OCI-M1 (cell line): ENCODE measurements at regions not wholly inside any gene's neighbourhood (a gene's known extent, or its start where the extent isn't known, plus 50 kb on each side); places are given as distances from the start of the nearest gene placed in this dataset.
"Not testable (repeated sequence)": the region's sequence is repeated elsewhere in the genome, so short reads cannot be mapped to it uniquely, and the experiment has no call there.

ENCODE experiments used
- DNase-seq: peaks from one replicate; lab custom pipeline; 2025; lab: John Stamatoyannopoulos, UW

- no peak for DNase-seq
Measured at GRCh38 chr10:100612601-100613595, 77.2 kb downstream of the HIF1AN start.

DNA sequence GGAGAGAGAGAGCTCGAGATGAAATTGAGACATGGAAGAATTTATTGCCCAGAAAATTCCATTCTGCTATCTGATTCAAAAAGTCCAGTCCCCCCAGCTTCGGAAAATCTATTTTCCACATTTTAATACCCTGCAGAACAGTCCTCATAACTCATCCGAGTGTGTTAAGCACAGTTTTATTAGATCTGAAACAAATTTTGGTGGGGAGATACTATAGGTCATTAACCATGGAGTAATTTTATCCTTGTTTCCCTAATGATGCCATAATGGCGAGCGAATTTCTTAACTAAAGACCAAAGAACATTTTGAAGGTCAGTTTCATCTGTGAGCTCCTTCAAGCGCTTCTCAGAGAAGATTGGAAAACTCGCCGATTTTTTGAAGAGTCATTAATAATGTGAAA is 78.1 kb downstream of the HIF1AN start:
- no peak for DNase-seq

DNA sequence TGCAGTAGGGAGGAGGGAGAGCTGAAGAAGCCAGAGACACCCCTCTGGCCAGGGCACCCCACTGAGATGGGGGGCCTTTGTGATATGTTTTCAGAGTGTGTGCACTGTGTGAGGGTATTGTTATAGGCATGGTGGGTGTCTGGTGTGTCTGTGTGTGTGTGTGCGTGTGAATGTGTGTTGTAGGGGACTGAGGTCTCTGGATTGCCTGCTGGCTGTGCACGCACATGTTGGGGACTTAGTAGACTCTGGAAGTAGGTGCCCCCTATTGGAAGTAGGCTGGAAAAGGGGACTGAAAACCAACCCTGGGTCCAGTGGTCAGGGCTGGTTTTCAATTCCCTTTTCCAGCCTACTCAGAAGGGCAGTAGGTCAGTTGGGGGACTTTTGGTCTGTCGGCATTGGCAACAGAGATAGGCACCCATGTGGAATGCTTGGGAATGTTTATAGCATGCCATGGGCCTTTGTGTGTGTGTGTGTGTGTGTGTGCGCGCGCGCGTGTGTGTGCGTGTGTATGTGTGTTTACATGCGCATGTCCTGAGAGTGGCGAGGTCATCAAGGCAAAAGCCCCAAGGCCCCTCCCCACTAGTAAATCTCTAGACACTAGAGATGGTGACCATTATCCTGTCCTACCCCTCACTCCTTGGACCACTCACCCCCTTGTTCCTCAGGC is 78.8 kb downstream of the HIF1AN start:
- no peak for DNase-seq

- DNase-seq, result no peak
Measured at GRCh38 chr10:100615241-100615640, 79.5 kb downstream of the HIF1AN start.

GRCh38 chr10:100615908-100616307 is 80.2 kb downstream of the HIF1AN start:
- DNase-seq, result no peak

DNA sequence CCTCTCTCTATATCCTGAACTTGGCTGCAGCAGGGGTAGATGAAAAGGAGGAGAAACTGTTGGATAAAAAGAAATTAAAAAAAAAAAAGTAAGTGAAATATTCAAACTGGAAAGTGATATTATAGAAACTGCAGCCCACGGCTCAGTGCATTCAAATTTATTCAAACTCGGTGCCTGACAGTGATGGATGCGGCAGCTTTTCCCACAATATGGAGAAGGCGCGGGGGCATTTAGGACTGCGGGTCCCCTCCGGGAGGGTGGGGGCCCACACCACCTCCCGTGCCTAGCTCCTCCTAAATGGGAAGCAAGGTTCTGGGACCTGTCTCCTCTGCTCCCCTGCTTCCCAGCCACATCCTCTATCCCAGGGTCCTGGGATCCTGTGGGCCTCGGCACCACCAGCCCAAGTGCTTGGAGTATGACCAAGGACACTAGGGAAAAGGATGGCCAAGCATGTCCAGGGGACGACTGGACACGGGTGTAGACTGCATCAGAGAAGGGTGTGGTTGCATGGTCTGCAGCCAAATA is 82.4 kb downstream of the HIF1AN start:
- no peak for DNase-seq

DNA sequence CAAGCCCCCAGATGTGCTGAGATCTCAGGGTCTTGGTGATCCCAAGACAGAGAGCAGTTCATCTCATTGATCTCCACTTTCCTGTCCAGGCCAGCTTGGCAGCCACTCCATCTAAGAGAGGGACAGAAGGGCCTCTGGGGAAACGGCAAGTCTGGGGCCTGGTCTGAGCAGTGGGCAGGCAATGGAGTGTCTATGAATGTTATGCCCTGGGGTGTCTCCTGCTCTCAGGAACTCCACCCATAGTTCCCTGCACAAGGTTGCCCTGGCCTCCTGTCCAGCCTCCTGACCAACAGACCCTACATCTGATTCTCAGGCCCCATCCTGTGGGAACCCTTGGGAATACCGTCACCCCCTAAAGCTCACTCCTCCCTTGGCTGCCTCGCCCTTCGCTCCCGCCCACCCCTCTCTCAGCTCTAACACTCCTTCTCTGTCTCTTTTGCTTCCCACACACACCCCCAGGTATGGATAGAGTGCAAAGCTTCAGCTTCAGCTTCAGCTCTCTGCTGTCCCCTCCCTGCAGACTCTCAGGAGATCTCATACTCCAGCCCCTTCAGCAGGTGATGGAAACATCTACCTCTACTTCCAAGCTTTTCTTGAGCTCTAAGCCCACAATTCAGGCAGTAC is 83.0 kb downstream of the HIF1AN start:
- DNase-seq, result no peak

GRCh38 chr10:100620087-100620835 is 84.5 kb downstream of the HIF1AN start:
- DNase-seq, result no peak

- no peak for DNase-seq
Measured at GRCh38 chr10:100621360-100622205, 85.8 kb downstream of the HIF1AN start.

GRCh38 chr10:100622946-100623345 is 87.2 kb downstream of the HIF1AN start:
- no peak for DNase-seq

DNA sequence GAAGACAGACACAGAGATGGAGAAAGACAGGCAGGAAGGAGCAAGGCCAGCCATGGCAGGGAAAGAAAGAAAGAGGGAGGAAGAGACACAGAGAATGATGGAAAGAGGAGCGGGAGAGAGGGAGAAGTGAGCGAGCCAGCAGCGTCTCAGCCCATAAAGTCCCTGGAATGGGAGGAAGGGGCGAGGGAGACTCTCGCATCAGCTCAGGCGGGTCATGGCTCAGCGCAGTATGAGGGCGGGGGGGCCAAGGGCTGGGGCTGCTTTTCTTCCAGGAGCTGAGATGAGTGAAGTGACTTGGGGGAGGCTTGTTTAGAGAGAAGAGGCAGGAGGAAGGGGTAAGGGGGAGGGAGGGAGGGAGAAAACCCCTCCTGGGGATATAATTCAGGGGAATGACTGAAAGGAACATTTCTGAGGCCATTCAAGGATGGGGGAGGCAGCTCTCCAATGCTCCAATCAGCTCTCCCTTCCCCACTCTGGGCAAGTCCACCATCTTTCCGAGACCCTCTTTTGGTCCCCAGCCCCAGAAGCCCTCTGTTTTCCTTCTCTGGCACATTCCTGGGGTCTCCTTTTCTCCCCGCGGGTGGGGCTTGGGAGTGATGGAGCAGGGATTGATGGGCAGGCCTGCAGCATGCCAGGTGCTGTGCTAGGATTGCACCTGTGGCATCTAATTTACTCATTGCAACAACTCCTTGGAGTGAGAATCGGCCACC is 87.9 kb downstream of the HIF1AN start:
- DNase-seq, result no peak

DNA sequence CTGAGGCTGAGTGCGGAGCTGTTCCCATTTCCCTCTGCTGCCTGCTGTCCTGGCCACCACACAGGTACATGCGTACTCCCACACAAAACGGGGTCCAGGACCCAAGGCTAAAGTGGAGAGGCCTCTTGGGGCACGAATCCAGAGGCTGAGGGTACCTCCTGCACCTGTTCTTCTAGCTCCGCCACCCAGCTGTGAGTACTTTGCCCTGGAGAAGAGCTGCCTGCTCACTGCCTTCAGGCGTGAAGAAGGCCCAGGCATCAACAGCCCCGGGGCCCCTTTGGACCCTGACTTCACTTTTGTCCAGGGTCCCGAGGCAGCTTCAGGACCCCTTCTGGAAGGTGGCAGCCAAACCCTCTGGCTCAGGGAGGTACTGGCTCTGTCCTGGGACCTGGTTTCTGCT is 88.6 kb downstream of the HIF1AN start:
- no peak for DNase-seq

- no peak for DNase-seq
Measured at GRCh38 chr10:100625816-100626215, 90.1 kb downstream of the HIF1AN start.

- DNase-seq, result no peak
Measured at GRCh38 chr10:100628061-100628460, 92.3 kb downstream of the HIF1AN start.

DNA sequence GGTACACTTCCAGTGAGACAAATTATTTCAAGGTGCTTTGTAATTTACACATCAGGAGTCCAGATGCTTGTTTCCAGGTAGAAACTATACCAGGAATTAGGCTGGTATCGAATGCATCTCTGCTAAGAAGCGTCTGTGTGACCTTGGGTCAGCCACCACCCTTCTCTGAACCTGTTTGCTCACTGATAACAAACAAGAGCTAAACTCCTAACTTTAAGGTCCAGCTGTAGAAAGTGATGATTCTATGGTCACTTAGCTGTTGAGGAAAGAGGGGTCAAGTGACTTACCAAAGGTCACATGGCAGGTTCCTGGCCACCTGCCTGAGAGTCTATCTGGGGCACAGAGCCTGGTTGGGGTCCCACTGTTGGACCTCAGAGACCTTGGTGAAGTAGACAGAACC is 95.4 kb downstream of the HIF1AN start:
- no peak for DNase-seq

GRCh38 chr10:100632027-100632426 is 96.3 kb downstream of the HIF1AN start:
- no peak for DNase-seq

- DNase-seq, result no peak
Measured at GRCh38 chr10:100634034-100634433, 98.3 kb downstream of the HIF1AN start.

DNA sequence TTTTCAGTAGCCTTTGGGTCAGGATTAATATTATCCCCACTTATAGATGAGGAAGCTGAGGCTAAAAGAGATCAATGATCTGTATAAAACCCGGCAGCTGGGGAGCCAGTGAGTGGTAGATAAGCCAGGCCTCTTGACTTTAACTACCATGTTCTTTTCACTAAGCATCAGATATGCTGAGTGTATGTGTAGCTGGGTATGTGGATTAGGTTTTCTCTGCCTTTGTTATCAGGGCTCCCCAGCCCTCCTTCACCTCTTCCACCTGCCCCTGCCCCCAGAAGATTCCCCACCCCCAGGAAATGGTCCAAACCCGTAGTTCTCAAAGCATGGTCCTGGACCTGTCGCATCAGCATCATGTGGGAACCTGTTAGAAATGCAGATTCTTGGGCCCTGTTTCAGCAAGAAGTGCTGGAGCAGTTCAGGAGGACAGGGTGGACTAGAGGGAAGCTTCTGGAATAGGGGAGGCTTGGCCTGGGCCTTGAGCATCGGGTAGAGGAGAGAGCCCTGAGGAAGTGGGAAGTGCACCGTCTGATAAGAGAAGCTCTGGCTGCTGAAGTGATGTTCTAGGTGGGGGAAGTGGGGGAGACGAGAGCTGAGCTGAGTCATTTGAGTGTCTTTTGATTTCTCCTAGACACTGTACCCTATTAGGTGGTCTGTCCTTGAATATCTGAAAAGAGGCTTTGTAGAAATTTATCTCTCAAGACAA is 101.3 kb downstream of the HIF1AN start:
- DNase-seq, result peak; percentile 87

DNA sequence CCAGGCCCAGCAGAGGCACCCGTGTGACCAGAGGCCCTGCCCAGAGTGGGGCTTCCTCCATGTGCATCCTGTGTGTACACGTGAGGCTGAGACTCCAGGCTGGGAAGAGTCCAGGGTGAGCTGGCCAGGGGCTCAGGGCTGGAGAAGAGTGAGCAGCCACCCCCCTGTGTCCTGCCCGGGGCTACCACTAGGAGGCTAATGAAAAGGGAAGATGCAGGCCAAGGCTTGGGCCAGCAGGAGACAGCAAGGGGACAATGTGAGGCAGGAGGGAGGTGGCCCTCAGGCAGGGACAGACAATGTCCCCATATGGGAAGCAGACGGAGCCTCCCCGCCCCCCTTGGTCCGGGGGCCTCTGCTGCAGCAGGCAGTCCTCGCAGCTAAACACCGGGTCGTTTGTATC is 102.0 kb downstream of the HIF1AN start:
- peak; percentile 62 for DNase-seq

DNA sequence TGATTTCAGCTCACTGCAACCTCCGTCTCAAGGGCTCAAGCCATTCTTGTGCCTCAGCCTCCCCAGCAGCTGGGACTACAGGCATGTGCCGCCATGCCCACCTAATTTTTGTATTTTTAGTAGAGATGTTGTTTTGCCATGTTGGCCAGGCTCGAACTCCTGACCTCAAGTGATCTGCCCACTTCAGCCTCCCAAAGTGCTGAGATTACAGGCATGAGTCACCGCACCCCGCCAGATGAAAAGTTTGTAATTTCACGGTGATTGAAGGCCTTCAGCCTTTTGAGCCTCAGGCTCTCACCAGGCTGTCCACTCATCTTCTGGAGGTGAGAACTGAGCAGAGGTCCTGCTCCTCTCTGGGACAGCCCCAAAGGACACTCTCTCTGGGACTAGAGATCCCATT is 103.2 kb downstream of the HIF1AN start:
- not testable (repeated sequence) for DNase-seq
